H9 (cell line): ENCODE measurements at regions not wholly inside any gene's neighbourhood (a gene's known extent, or its start where the extent isn't known, plus 50 kb on each side); places are given as distances from the start of the nearest gene placed in this dataset.
"Not testable (repeated sequence)": the region's sequence is repeated elsewhere in the genome, so short reads cannot be mapped to it uniquely, and the experiment has no call there.

ENCODE experiments used
- DNase-seq: peaks from one replicate; pipeline ENCODE4 v3.0.0-alpha.2; 2017
- H2AFZ ChIP-seq: one replicate; pipeline ENCODE4 v1.6.1; 2013; ENCODE audit warnings: mild to moderate bottlenecking, low read length, control low read depth, moderate library complexity
- H2AK5ac ChIP-seq: 2 replicates; pipeline ENCODE4 v1.6.1; 2013; ENCODE audit warnings: low read length, control low read depth, mixed read lengths; ENCODE audit not compliant: insufficient read length
- H2BK120ac ChIP-seq: one replicate; pipeline ENCODE4 v1.6.1; 2013; ENCODE audit warnings: low read depth, mild to moderate bottlenecking, low read length, control low read depth, inconsistent platforms; ENCODE audit not compliant: poor library complexity, severe bottlenecking
- H2BK12ac ChIP-seq: 2 replicates; pipeline ENCODE4 v1.6.1; 2013; ENCODE audit warnings: low read length, control low read depth, mixed read lengths, low read depth; ENCODE audit not compliant: insufficient read length
- H2BK15ac ChIP-seq: 2 replicates; pipeline ENCODE4 v1.6.1; 2013; ENCODE audit warnings: low read depth, low read length, control low read depth
- H2BK20ac ChIP-seq: one replicate; pipeline ENCODE4 v1.6.1; 2013; ENCODE audit warnings: low read depth, mild to moderate bottlenecking, low read length, control low read depth, inconsistent platforms; ENCODE audit not compliant: poor library complexity, severe bottlenecking
- H2BK5ac ChIP-seq: 2 replicates; pipeline ENCODE4 v1.6.1; 2013; ENCODE audit warnings: low read length, control low read depth, mixed read lengths; ENCODE audit not compliant: insufficient read length
- H3K14ac ChIP-seq: 2 replicates; pipeline ENCODE4 v1.6.1; 2013; ENCODE audit warnings: low read length, control low read depth; ENCODE audit not compliant: insufficient read depth
- H3K18ac ChIP-seq: 2 replicates; pipeline ENCODE4 v1.6.1; 2013; ENCODE audit warnings: low read depth, mild to moderate bottlenecking, mixed read lengths, low read length, control low read depth; ENCODE audit not compliant: insufficient read length
- H3K23ac ChIP-seq: 2 replicates; pipeline ENCODE4 v1.6.1; 2013; ENCODE audit warnings: low read length, control low read depth, mixed read lengths, low read depth; ENCODE audit not compliant: insufficient read length
- H3K23me2 ChIP-seq: 2 replicates; pipeline ENCODE4 v1.6.1; 2013; ENCODE audit warnings: low read depth, mild to moderate bottlenecking, mixed read lengths, low read length, control low read depth; ENCODE audit not compliant: insufficient read length, poor library complexity, severe bottlenecking
- H3K27ac ChIP-seq: 2 replicates; pipeline ENCODE4 v1.5.1; 2013; ENCODE audit warnings: low read length, control low read depth, mixed read lengths, low read depth; ENCODE audit not compliant: insufficient read length
- H3K27me3 ChIP-seq: 2 replicates; pipeline ENCODE4 v1.6.1; 2013; ENCODE audit warnings: low read length, control low read depth, inconsistent platforms; ENCODE audit not compliant: insufficient read depth
- H3K4ac ChIP-seq: 2 replicates; pipeline ENCODE4 v1.6.1; 2013; ENCODE audit warnings: low read depth, mild to moderate bottlenecking, control low read depth, inconsistent platforms, low read length, moderate library complexity
- H3K4me1 ChIP-seq: 2 replicates; pipeline ENCODE4 v1.6.1; 2013; ENCODE audit warnings: low read length, control low read depth, inconsistent platforms; ENCODE audit not compliant: insufficient read depth
- H3K4me2 ChIP-seq: 2 replicates; pipeline ENCODE4 v1.6.1; 2013; ENCODE audit warnings: low read length, control low read depth, mixed read lengths; ENCODE audit not compliant: insufficient read length, insufficient read depth
- H3K56ac ChIP-seq: 2 replicates; pipeline ENCODE4 v1.6.1; 2013; ENCODE audit warnings: low read depth, mild to moderate bottlenecking, mixed read lengths, low read length, control low read depth; ENCODE audit not compliant: insufficient read length
- H3K79me1 ChIP-seq: 2 replicates; pipeline ENCODE4 v1.6.1; 2013; ENCODE audit warnings: low read depth, mild to moderate bottlenecking, moderate library complexity, low read length, control low read depth, inconsistent platforms; ENCODE audit not compliant: insufficient read depth, poor library complexity, severe bottlenecking
- H3K79me2 ChIP-seq: 2 replicates; pipeline ENCODE4 v1.6.1; 2013; ENCODE audit warnings: low read length, control low read depth, inconsistent platforms; ENCODE audit not compliant: insufficient read depth
- H3K9ac ChIP-seq: 2 replicates; pipeline ENCODE4 v1.6.1; 2013; ENCODE audit warnings: low read length, control low read depth, mixed read lengths; ENCODE audit not compliant: insufficient read length; ENCODE audit errors: extremely low read depth
- H3K9me3 ChIP-seq: one replicate; pipeline ENCODE4 v1.6.1; 2013; ENCODE audit warnings: low read depth, low read length, inconsistent platforms; ENCODE audit not compliant: control insufficient read depth
- H3T11ph ChIP-seq: one replicate; pipeline ENCODE4 v1.6.1; 2013; ENCODE audit warnings: mild to moderate bottlenecking, low read length, control low read depth, inconsistent platforms
- H4K20me1 ChIP-seq: one replicate; pipeline ENCODE4 v1.6.1; 2013; ENCODE audit not compliant: control insufficient read depth, insufficient read length, insufficient read depth
- H4K5ac ChIP-seq: 2 replicates; pipeline ENCODE4 v1.6.1; 2013; ENCODE audit warnings: low read depth, mild to moderate bottlenecking, mixed read lengths, low read length, control low read depth; ENCODE audit not compliant: insufficient read length
- H4K8ac ChIP-seq: replicated peaks from 2 replicates; pipeline ENCODE4 v1.6.1; 2013; ENCODE audit warnings: low read length, control low read depth, mixed read lengths, low read depth; ENCODE audit not compliant: insufficient read length
- H4K91ac ChIP-seq: 2 replicates; pipeline ENCODE4 v1.6.1; 2013; ENCODE audit warnings: low read depth, mild to moderate bottlenecking, moderate library complexity, mixed read lengths, low read length, control low read depth; ENCODE audit not compliant: insufficient read length
- H3K27ac Mint-ChIP-seq, 3 experiments: 2 replicates in 2 of 3; 3 replicates in 1 of 3; pipeline ENCODE4 v1.8.0; 2020 to 2021; ENCODE audit warnings: mixed read lengths in 3 of 3, mild to moderate bottlenecking in 1 of 3, moderate library complexity in 1 of 3
- H3K27me3 Mint-ChIP-seq: 2 replicates; pipeline ENCODE4 v1.8.0; 2021; ENCODE audit warnings: low read depth, mild to moderate bottlenecking, moderate library complexity, mixed read lengths
- H3K36me3 Mint-ChIP-seq, 3 experiments: 2 replicates in 2 of 3; 3 replicates in 1 of 3; pipeline ENCODE4 v1.8.0; 2020 to 2021; ENCODE audit warnings: low read depth in 3 of 3, mixed read lengths in 3 of 3; ENCODE audit not compliant: insufficient read depth in 1 of 3
- H3K4me1 Mint-ChIP-seq, 2 experiments: 2 replicates each; pipeline ENCODE4 v1.8.0; 2020; ENCODE audit warnings: mixed read lengths in 2 of 2
- H3K4me3 Mint-ChIP-seq, 2 experiments: 2 replicates in 1 of 2; 3 replicates in 1 of 2; pipeline ENCODE4 v1.8.0; 2020 to 2021; ENCODE audit warnings: mild to moderate bottlenecking in 2 of 2, mixed read lengths in 2 of 2, moderate library complexity in 1 of 2
- H3K9me3 Mint-ChIP-seq, 2 experiments: 2 replicates in 1 of 2; 3 replicates in 1 of 2; pipeline ENCODE4 v1.8.0; 2020; ENCODE audit warnings: mild to moderate bottlenecking in 2 of 2, mixed read lengths in 2 of 2, moderate library complexity in 1 of 2
- CTCF ChIP-seq: fragments of 200-600 bp; sonication (generic); conservative IDR thresholded peaks from 3 replicates; pipeline ENCODE4 v1.8.0; 2021; ENCODE audit warnings: antibody characterized with exemption, mild to moderate bottlenecking
- WGBS: extraction: QIAGEN DNeasy Blood & Tissue Kit; methylation state at CpG from one replicate; pipeline ENCODE4 v1.1.7; 2013; ENCODE audit warnings: missing lambda C conversion rate, low lambda C conversion rate, mixed read lengths; ENCODE audit not compliant: insufficient read length; ENCODE audit errors: extremely low coverage; 5-methylcytosine and 5-hydroxymethylcytosine counted together

GRCh38 chr7:81062755-81063154, 143.9 kb upstream of the SEMA3C start:
- no peak overlapping the region for H3K56ac ChIP-seq
- H3K27ac ChIP-seq, result no peak overlapping the region
- no peaks in the 10 kb centered on the region for H3K27me3 ChIP-seq
- H2BK120ac ChIP-seq, result no peak overlapping the region
- no peak overlapping the region for H3K9ac ChIP-seq
- no peak overlapping the region for H3K18ac ChIP-seq
- DNase-seq, result no peak
- Mint-ChIP-seq H3K4me1 (no peaks in the 10 kb centered on the region), H3K9me3 (no peaks in the 10 kb centered on the region; a peak in 1 of 5 replicates), H3K4me3 (no peak overlapping the region), H3K27ac (no peak overlapping the region), H3K36me3 (no peaks in the 10 kb centered on the region), H3K27me3 (no peaks in the 10 kb centered on the region)
- H2BK12ac ChIP-seq, result no peak overlapping the region
- no peaks in the 10 kb centered on the region for H3K23me2 ChIP-seq
- no peak overlapping the region for H3T11ph ChIP-seq
- H4K5ac ChIP-seq, result no peak overlapping the region
- H4K91ac ChIP-seq, result no peak overlapping the region
- H3K9me3 ChIP-seq, result no peaks in the 10 kb centered on the region
- TF ChIP-seq CTCF, result no peak
- no peak overlapping the region for H3K4me2 ChIP-seq
- H3K23ac ChIP-seq, result no peak overlapping the region
- no peak overlapping the region for H3K4ac ChIP-seq
- H2AFZ ChIP-seq, result no peak overlapping the region
- H3K4me1 ChIP-seq, result no peaks in the 10 kb centered on the region
- H2BK5ac ChIP-seq, result no peak overlapping the region
- no peak overlapping the region for H2BK20ac ChIP-seq
- no peaks in the 10 kb centered on the region for H4K20me1 ChIP-seq
- H4K8ac ChIP-seq, result no peak overlapping the region
- no peaks in the 10 kb centered on the region for H3K79me1 ChIP-seq
- H3K79me2 ChIP-seq, result no peaks in the 10 kb centered on the region
- WGBS, result no CpG with 5 or more reads among the region's 2 CpGs
- no peak overlapping the region for H3K14ac ChIP-seq
- H2BK15ac ChIP-seq, result no peak overlapping the region
- no peak overlapping the region for H2AK5ac ChIP-seq

GRCh38 chr7:81057469-81057868, 138.6 kb upstream of the SEMA3C start:
- H4K20me1 ChIP-seq, H2BK20ac ChIP-seq, H3K27me3 Mint-ChIP-seq, H4K5ac ChIP-seq, H4K91ac ChIP-seq, H3K4ac ChIP-seq, H3K27ac ChIP-seq, H3K9ac ChIP-seq, H3K4me1 ChIP-seq, H3K14ac ChIP-seq, H3T11ph ChIP-seq, H2BK15ac ChIP-seq, H3K23me2 ChIP-seq, H2BK120ac ChIP-seq, H3K9me3 Mint-ChIP-seq, H3K4me2 ChIP-seq, H3K9me3 ChIP-seq, H3K4me3 Mint-ChIP-seq, H2AK5ac ChIP-seq, H3K56ac ChIP-seq, H2AFZ ChIP-seq, H2BK5ac ChIP-seq, H3K27me3 ChIP-seq, H4K8ac ChIP-seq, H3K36me3 Mint-ChIP-seq, H3K4me1 Mint-ChIP-seq, DNase-seq, H3K27ac Mint-ChIP-seq, H3K23ac ChIP-seq, H3K79me2 ChIP-seq, H3K18ac ChIP-seq, H2BK12ac ChIP-seq, H3K79me1 ChIP-seq: not testable (repeated sequence)
- no CpG with 5 or more reads among the region's 19 CpGs for WGBS
